ENCODE measurements at regions not wholly inside any gene's neighbourhood (a gene's known extent, or its start where the extent isn't known, plus 50 kb on each side); places are given as distances from the start of the nearest gene placed in this dataset.
"Not testable (repeated sequence)": the region's sequence is repeated elsewhere in the genome, so short reads cannot be mapped to it uniquely, and the experiment has no call there.

DNA sequence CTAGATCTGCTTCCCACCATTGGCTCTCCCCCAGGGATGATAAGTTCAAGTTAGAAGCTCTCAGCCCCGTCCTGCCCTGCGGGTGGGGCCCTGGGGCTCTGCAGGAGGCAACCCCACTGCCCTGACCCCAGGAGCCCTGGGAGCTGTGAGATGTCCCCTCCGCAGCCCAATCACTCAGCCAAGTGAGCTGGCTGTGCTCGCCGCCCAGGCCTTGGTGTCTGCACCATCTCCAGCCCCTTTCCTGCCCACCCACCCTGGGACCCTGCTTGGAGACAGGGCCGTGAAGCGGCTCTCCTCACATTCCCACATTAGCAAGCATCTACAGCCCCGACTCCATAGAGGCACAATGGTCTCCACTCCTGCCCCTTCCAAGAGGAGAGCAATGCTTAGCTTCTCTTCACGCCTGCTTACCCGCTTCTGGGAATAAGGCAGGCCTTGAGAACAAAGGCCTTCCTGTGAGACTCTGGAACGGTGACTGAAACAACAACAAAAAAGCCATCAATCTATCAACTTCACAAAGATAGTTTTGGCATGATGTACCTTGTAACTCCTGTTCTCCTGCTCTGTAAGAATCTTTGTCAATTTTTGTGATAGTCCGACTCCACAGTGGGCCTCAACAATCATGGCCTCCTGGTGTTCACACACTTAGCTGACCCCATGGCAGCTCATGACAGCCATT is 67.7 kb downstream of the FOXL3 start:
- TF ChIP-seq, protein P1, sequence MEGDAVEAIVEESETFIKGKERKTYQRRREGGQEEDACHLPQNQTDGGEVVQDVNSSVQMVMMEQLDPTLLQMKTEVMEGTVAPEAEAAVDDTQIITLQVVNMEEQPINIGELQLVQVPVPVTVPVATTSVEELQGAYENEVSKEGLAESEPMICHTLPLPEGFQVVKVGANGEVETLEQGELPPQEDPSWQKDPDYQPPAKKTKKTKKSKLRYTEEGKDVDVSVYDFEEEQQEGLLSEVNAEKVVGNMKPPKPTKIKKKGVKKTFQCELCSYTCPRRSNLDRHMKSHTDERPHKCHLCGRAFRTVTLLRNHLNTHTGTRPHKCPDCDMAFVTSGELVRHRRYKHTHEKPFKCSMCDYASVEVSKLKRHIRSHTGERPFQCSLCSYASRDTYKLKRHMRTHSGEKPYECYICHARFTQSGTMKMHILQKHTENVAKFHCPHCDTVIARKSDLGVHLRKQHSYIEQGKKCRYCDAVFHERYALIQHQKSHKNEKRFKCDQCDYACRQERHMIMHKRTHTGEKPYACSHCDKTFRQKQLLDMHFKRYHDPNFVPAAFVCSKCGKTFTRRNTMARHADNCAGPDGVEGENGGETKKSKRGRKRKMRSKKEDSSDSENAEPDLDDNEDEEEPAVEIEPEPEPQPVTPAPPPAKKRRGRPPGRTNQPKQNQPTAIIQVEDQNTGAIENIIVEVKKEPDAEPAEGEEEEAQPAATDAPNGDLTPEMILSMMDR (IDR thresholded peaks at IDR 0.05; ENCODE audit: control insufficient read depth, extremely low read depth, insufficient read depth) = no peak
- DNase-seq (ENCODE audit: low read depth) = no peak
- H3K4me3 ChIP-seq (ENCODE audit: low read depth, low read length) = no peak overlapping the region

DNA sequence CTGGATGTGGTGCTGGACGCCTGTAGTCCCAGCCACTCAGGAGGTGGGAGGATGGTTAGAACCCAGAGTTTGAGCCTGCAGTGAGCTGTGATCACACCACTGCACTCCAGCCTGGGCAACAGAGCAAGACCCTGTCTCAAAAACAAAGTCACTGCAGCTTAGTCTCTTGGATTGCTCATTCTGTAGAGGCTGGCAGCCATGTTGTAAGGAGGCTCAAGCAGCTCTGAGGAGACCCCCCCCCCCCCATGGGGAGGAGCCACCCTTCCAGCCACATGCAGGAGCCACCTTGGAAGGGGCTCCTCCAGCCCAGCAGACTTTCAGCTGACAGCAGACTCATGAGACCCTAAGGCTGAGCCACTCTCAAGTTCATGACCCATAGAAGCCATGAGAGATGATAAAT is 68.4 kb downstream of the FOXL3 start:
- no peak overlapping the region for H3K4me3 ChIP-seq (ENCODE audit: low read depth, low read length)
- no peak for DNase-seq (ENCODE audit: low read depth)
- TF ChIP-seq, protein P1 (IDR thresholded peaks at IDR 0.05; ENCODE audit: control insufficient read depth, extremely low read depth, insufficient read depth) = no peak

DNA sequence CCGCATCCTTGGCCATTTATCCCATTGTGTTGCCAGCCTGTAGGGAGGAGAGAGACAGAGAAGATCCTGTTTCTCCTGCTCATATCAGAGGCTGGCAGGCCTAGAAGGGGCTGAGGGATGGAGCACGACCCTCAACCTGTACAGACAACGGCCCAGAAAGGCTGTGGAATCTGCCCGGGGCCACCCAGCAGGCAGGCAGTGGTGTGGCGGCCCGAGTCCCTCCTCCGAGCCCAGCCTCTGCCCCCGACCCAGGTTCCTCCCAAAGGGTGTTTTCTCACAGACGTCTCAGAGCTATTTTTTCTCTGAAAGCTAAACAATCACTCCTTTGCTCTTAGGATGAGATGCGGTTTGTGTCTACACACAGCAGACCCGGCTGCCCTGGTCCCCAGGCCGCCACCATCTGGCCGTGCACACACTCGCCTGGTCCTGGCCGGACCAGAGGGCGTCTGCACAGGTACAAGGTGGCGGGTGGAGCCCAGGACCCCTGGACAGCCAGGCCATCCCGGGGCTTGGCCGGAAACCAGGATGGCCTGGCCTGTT is 69.3 kb downstream of the FOXL3 start:
- no peak overlapping the region for H3K4me3 ChIP-seq (ENCODE audit: low read depth, low read length)
- TF ChIP-seq, protein P1 (IDR thresholded peaks at IDR 0.05; ENCODE audit: control insufficient read depth, extremely low read depth, insufficient read depth) = no peak
- DNase-seq (ENCODE audit: low read depth) = no peak

DNA sequence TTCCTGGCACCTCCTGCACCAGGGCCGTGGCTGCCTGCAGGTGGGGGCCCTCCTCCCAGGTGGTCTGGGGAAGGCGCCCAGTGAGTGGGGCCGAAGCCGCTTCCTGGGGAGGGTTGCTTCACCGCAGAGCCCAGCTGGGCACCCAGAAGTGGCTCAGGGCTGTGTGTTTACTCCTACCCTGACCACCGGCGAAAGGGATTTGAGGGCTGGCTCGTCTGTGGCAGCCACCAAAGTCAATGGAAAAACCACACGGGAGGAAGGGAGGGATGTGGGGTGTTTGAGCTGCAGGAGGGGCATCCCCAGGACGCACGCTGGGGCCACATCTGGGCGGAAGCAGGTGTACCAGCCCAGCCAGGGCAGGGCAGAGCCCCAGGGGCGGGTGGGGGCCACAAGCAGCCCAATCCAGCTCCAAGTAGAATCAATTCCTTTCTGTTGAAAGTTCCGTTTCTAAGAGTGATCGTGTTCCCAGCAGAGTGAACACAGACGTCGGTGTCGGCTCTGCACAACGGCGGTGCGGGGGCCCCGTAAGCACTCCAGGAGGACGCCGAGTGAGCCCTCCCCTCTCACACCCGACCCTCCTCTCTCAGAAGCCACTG is 69.9 kb downstream of the FOXL3 start:
- no peak overlapping the region for H3K4me3 ChIP-seq (ENCODE audit: low read depth, low read length)
- TF ChIP-seq, protein P1 (IDR thresholded peaks at IDR 0.05; ENCODE audit: control insufficient read depth, extremely low read depth, insufficient read depth) = no peak
- no peak for DNase-seq (ENCODE audit: low read depth)

DNA sequence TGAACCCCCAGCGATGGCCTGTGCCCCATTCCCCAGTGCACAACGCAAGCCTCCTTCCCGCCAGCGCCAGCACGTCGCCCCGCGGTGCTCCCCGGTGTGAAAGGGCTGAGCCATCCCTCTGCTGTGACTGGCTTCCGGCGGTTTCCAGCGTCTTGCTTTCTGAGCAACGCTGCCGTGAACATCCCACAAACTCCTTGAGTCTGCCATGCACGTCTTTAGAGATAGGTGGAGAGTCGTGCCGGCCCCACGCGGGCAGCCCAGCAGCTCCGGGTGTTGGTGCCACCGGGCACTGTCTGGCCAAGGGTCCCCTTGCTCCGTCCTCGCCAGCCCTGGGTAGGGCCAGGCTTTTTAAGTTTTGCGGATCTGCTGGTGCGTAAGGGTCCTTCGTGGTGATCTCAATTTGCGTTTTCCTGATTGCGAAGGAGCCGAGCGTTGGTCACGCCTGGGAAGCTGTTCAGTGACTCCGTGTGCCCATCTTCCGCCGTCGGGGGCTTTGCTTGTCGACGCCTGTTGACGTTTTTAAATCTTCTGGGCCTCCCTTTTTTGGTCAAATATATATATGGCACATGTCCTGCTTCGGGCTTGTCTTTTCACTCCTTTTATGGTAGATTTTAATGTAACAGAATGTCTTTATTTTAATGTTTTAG is 70.6 kb downstream of the FOXL3 start:
- no peak overlapping the region for H3K4me3 ChIP-seq (ENCODE audit: low read depth, low read length)
- TF ChIP-seq, protein P1 (IDR thresholded peaks at IDR 0.05; ENCODE audit: control insufficient read depth, extremely low read depth, insufficient read depth) = no peak
- no peak for DNase-seq (ENCODE audit: low read depth)

DNA sequence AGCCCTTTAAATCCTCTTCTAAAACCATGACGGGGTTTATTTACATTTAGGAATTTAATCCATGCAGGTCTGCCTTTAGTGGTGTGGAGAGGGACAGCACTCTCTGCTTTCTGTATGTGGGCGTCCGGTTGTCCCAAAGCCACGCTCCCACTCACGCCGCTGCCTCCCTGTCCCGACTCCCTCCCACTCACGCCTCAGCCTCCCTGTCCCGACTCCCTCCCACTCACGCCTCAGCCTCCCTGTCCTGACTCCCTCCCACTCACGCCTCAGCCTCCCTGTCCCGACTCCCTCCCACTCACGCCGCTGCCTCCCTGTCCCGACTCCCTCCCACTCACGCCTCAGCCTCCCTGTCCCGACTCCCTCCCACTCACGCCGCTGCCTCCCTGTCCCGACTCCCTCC is 71.2 kb downstream of the FOXL3 start:
- not testable (repeated sequence) for DNase-seq (ENCODE audit: low read depth); H3K4me3 ChIP-seq (ENCODE audit: low read depth, low read length)

DNA sequence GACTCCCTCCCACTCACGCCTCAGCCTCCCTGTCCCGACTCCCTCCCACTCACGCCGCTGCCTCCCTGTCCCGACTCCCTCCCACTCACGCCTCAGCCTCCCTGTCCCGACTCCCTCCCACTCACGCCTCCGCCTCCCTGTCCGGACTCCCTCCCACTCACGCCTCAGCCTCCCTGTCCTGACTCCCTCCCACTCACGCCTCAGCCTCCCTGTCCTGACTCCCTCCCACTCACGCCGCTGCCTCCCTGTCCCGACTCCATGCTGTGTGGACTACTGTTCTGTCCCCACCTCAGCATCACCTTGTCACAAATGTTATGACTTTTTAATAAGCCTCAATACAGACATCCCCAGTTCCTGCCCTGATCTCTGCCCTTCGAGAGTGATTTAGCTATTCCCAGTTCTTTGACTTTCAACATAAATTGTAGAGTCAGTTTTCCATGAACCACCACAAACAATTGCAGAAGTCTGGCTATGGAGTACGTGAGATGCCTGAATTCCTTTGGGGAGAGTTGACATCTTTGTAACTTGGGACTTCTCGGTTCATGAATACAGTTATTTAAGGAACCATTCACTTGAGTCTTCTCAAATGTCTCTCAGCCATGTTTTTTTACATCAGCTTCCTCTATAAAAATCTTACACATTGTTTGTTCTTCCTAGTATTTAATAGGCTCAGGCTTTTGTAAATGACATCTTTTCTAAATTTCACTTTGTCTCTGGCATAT is 71.9 kb downstream of the FOXL3 start:
- H3K4me3 ChIP-seq (ENCODE audit: low read depth, low read length) = no peak overlapping the region
- TF ChIP-seq, protein P1 (IDR thresholded peaks at IDR 0.05; ENCODE audit: control insufficient read depth, extremely low read depth, insufficient read depth) = no peak
- DNase-seq (ENCODE audit: low read depth) = no peak
